ENCODE measurements at regions not wholly inside any gene's neighbourhood (a gene's known extent, or its start where the extent isn't known, plus 50 kb on each side); places are given as distances from the start of the nearest gene placed in this dataset.

DNA sequence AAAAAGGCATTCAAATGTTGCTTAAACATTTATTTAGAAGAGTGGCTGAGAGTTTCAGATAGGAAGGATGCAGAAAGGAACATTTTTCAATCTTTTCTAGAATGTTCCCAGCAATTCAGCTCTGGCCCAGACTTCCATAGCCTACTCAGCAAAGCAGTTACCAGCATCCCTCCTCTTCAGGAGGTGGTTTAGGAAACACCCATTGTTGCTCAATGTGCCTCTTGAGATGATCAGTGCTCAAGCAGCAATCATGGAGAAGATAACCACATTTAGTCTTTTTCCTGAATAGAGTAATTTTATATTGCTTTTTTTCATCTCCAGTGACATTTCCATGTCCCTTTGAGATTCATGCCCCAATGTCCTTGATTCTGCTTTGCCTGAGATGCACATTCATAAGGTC is 328.7 kb upstream of the PPARGC1A start:
- TF ChIP-seq POLR2A (IDR thresholded peaks at IDR 0.05; ENCODE audit: low read depth, low read length) (no peak), MYC (IDR thresholded peaks at IDR 0.05; ENCODE audit: low read depth, low read length) (no peak)
- TF ChIP-seq, protein P1, sequence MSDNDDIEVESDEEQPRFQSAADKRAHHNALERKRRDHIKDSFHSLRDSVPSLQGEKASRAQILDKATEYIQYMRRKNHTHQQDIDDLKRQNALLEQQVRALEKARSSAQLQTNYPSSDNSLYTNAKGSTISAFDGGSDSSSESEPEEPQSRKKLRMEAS (IDR thresholded peaks at IDR 0.05; ENCODE audit: insufficient read depth, insufficient read length) = no peak
- FAIRE-seq (no peak), DNase-seq (ENCODE audit: low read depth, low spot score) (no peak)
- Histone ChIP-seq H3K9me1 (replicated peaks; ENCODE audit: control insufficient read depth, extremely low read depth, insufficient read depth, low read length) (no peaks in the 10 kb centered on the region), H4K20me1 (replicated peaks; ENCODE audit: control insufficient read depth, extremely low read depth, insufficient read depth, low read length) (no peaks in the 10 kb centered on the region), H3K4me2 (ENCODE audit: insufficient read depth, low read length) (no peak overlapping the region), H3K27me3 (ENCODE audit: control insufficient read depth in 2 of 2, insufficient read depth in 2 of 2, low read length in 2 of 2) (no peaks in the 10 kb centered on the region), H3K9ac (replicated peaks; ENCODE audit: extremely low read depth, insufficient read depth, low read length) (no peak overlapping the region), H3K79me2 (ENCODE audit: control insufficient read depth, insufficient read depth, low read length) (no peaks in the 10 kb centered on the region), H3K4me1 (ENCODE audit: control insufficient read depth, extremely low read depth, insufficient read depth, low read length) (no peaks in the 10 kb centered on the region), H3K9me3 (replicated peaks; ENCODE audit: control insufficient read depth, insufficient read depth, low read length) (peaks cover 6% of the 10 kb centered on the region), H2AFZ (ENCODE audit: low read depth, low read length) (no peak overlapping the region), H3K36me3 (ENCODE audit: control insufficient read depth in 2 of 2, extremely low read depth in 1 of 2, insufficient read depth in 2 of 2, low read length in 2 of 2) (no peaks in the 10 kb centered on the region), H3K27ac (ENCODE audit: insufficient read depth, low read depth, low read length) (no peak overlapping the region), H3K4me3 (replicated peaks in 1 of 3; ENCODE audit: insufficient read depth in 1 of 3, low read depth in 1 of 3, low read length in 3 of 3) (no peak overlapping the region)
- no TSS peak for BruUV-seq (replicated peaks)
- CTCF ChIA-PET = no interaction called here
- POLR2A ChIA-PET = no interaction called here
- dilution Hi-C loops (cut with MboI; ENCODE audit: extremely low pct_ligation_motif_present, low sequenced_read_pairs) (no loop called here), intact Hi-C loops (cut with micrococcal nuclease) (no loop called here)

DNA sequence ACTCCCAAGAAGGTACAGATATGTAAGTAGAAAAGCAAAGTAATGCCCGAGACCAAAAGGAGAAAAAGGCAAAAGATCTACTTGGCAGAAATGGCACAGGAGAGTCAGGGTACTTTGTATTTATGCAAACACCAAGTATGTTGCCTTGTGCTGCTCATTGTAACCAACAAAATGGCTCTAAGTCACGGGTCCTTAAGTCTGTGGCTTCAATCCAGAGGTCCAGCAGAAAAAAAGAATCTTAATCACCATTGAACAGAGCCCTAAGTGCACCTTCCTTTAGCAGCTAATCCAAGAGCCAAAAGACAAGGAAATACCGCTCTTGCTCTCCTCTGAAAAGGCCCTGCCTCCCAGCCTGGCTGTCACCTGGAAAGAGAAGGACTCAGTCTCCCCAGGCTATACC is 324.9 kb upstream of the PPARGC1A start:
- no peak overlapping the region for H3K27ac ChIP-seq (ENCODE audit: insufficient read depth, low read depth, low read length)
- peaks cover 4% of the 10 kb centered on the region for H3K9me3 ChIP-seq (replicated peaks; ENCODE audit: control insufficient read depth, insufficient read depth, low read length)
- H4K20me1 ChIP-seq (replicated peaks; ENCODE audit: control insufficient read depth, extremely low read depth, insufficient read depth, low read length) = no peaks in the 10 kb centered on the region
- no peaks in the 10 kb centered on the region for H3K79me2 ChIP-seq (ENCODE audit: control insufficient read depth, insufficient read depth, low read length)
- no peak overlapping the region for H3K4me2 ChIP-seq (ENCODE audit: insufficient read depth, low read length)
- no peak overlapping the region for H2AFZ ChIP-seq (ENCODE audit: low read depth, low read length)
- FAIRE-seq (no peak), DNase-seq (ENCODE audit: low read depth, low spot score) (no peak)
- ChIA-PET CTCF (no interaction called here), POLR2A (no interaction called here)
- TF ChIP-seq, protein P2, sequence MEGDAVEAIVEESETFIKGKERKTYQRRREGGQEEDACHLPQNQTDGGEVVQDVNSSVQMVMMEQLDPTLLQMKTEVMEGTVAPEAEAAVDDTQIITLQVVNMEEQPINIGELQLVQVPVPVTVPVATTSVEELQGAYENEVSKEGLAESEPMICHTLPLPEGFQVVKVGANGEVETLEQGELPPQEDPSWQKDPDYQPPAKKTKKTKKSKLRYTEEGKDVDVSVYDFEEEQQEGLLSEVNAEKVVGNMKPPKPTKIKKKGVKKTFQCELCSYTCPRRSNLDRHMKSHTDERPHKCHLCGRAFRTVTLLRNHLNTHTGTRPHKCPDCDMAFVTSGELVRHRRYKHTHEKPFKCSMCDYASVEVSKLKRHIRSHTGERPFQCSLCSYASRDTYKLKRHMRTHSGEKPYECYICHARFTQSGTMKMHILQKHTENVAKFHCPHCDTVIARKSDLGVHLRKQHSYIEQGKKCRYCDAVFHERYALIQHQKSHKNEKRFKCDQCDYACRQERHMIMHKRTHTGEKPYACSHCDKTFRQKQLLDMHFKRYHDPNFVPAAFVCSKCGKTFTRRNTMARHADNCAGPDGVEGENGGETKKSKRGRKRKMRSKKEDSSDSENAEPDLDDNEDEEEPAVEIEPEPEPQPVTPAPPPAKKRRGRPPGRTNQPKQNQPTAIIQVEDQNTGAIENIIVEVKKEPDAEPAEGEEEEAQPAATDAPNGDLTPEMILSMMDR (IDR thresholded peaks at IDR 0.05; ENCODE audit: extremely low read depth in 1 of 2, insufficient read depth in 1 of 2, low read depth in 1 of 2, low read length in 2 of 2) = no peak
- TF ChIP-seq POLR2A (IDR thresholded peaks at IDR 0.05; ENCODE audit: low read depth, low read length) (no peak), POLR2AphosphoS5 (IDR thresholded peaks at IDR 0.05; ENCODE audit: insufficient read depth, low read depth, low read length) (no peak), FOS (IDR thresholded peaks at IDR 0.05; ENCODE audit: borderline replicate concordance, insufficient read depth, low read length) (no peak), MYC (IDR thresholded peaks at IDR 0.05; ENCODE audit: low read depth, low read length) (no peak), EZH2 (IDR thresholded peaks at IDR 0.05; ENCODE audit: borderline replicate concordance, low read depth, low read length, severe bottlenecking) (no peak), GATA2 (IDR thresholded peaks at IDR 0.05; ENCODE audit: insufficient read depth, insufficient read length, low read depth, low read length) (no peak), JUN (IDR thresholded peaks at IDR 0.05; ENCODE audit: borderline replicate concordance, insufficient read depth, insufficient read length, low read depth) (no peak)
- TF ChIP-seq, protein P1 (IDR thresholded peaks at IDR 0.05; ENCODE audit: insufficient read depth, insufficient read length) = no peak
- no peaks in the 10 kb centered on the region for H3K36me3 ChIP-seq (ENCODE audit: control insufficient read depth in 2 of 2, extremely low read depth in 1 of 2, insufficient read depth in 2 of 2, low read length in 2 of 2)
- BruUV-seq (replicated peaks) = no TSS peak
- H3K4me3 ChIP-seq (replicated peaks in 1 of 3; ENCODE audit: insufficient read depth in 1 of 3, low read depth in 1 of 3, low read length in 3 of 3) = no peak overlapping the region
- no peak overlapping the region for H3K9ac ChIP-seq (replicated peaks; ENCODE audit: extremely low read depth, insufficient read depth, low read length)
- no peaks in the 10 kb centered on the region for H3K9me1 ChIP-seq (replicated peaks; ENCODE audit: control insufficient read depth, extremely low read depth, insufficient read depth, low read length)
- intact Hi-C loops (cut with micrococcal nuclease) (no loop called here), dilution Hi-C loops (cut with MboI; ENCODE audit: extremely low pct_ligation_motif_present, low sequenced_read_pairs) (no loop called here)
- H3K4me1 ChIP-seq (ENCODE audit: control insufficient read depth, extremely low read depth, insufficient read depth, low read length) = no peaks in the 10 kb centered on the region
- no peaks in the 10 kb centered on the region for H3K27me3 ChIP-seq (ENCODE audit: control insufficient read depth in 2 of 2, insufficient read depth in 2 of 2, low read length in 2 of 2)

All from endothelial cell of umbilical vein (primary cell).